Tibial nerve (tissue), 4 donors: ENCODE measurements at regions not wholly inside any gene's neighbourhood (a gene's known extent, or its start where the extent isn't known, plus 50 kb on each side); places are given as distances from the start of the nearest gene placed in this dataset.

Experiments
- EP300 ChIP-seq, 2 donors: sonication (generic); formaldehyde crosslinking; IDR thresholded peaks; one replicate each; pipeline ENCODE4 v1.6.1; 2017; ENCODE audit warnings: antibody characterized with exemption in 2 of 2, mild to moderate bottlenecking in 1 of 2
- POLR2A ChIP-seq, 2 donors: fragments of 450-650 bp; IDR thresholded peaks; one replicate each; pipeline ENCODE4 v1.6.1; 2017; ENCODE audit warnings: antibody characterized with exemption in 2 of 2, mild to moderate bottlenecking in 2 of 2, moderate library complexity in 2 of 2
- TF ChIP-seq, protein P1 (sequence below), 5 experiments: fragments of 200-600 bp in 3 of 5; fragments of 450-650 bp in 2 of 5; sonication (generic) in 3 of 5; IDR thresholded peaks; one replicate each; pipeline ENCODE4 v1.5.1; 2016 to 2019; ENCODE audit warnings: antibody characterized with exemption in 5 of 5, mild to moderate bottlenecking in 3 of 5, moderate library complexity in 2 of 5

DNA sequence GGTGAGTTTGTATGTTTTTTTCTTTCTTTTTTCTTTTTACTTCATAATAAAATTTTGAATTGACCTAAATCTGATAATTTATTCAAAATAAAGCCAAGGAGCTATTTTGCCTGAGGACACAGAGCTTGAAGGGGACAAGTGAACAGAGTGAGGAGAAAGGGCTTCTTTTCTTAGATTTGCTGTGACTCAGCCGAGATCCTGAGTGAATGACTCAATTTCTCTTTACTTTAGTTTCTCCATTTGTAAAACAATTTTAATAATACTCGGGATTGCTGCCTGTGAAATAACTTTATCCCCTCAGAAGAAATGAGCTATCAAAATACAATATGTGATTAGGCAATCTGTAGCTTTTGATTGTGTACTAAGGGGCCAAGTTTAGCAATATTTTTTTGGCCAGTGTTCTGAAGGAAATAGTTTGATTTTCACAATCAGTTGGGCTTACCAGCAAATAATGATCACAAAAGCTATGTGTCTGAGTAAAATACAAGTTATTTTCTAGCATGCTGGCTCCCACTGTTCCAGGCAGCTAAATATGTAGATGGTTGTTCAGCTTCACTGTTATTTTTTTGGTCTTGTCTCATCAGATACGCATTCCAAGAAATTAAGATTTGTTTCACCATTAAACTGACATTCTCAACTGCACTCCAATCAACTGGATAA lies 437.5 kb downstream of the FGF9 start:
- no peak for TF ChIP-seq POLR2A (IDR thresholded peaks at IDR 0.05)
- TF ChIP-seq, protein P1, sequence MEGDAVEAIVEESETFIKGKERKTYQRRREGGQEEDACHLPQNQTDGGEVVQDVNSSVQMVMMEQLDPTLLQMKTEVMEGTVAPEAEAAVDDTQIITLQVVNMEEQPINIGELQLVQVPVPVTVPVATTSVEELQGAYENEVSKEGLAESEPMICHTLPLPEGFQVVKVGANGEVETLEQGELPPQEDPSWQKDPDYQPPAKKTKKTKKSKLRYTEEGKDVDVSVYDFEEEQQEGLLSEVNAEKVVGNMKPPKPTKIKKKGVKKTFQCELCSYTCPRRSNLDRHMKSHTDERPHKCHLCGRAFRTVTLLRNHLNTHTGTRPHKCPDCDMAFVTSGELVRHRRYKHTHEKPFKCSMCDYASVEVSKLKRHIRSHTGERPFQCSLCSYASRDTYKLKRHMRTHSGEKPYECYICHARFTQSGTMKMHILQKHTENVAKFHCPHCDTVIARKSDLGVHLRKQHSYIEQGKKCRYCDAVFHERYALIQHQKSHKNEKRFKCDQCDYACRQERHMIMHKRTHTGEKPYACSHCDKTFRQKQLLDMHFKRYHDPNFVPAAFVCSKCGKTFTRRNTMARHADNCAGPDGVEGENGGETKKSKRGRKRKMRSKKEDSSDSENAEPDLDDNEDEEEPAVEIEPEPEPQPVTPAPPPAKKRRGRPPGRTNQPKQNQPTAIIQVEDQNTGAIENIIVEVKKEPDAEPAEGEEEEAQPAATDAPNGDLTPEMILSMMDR (IDR thresholded peaks at IDR 0.05), result no peak
- peak in 1 of 2 donors; percentile 82 for TF ChIP-seq EP300 (IDR thresholded peaks at IDR 0.05)
